ENCODE measurements at regions not wholly inside any gene's neighbourhood (a gene's known extent, or its start where the extent isn't known, plus 50 kb on each side); places are given as distances from the start of the nearest gene placed in this dataset.
"Not testable (repeated sequence)": the region's sequence is repeated elsewhere in the genome, so short reads cannot be mapped to it uniquely, and the experiment has no call there.

GRCh38 chr6:48512390-48512789 lies 401.4 kb upstream of the PTCHD4 start:
- no peak for DNase-seq

GRCh38 chr6:48511378-48511777 lies 400.4 kb upstream of the PTCHD4 start:
- no peak for DNase-seq

- DNase-seq, result peak; percentile 4
These were observed 394.6 kb upstream of the PTCHD4 start for GRCh38 chr6:48505621-48506020.

DNA sequence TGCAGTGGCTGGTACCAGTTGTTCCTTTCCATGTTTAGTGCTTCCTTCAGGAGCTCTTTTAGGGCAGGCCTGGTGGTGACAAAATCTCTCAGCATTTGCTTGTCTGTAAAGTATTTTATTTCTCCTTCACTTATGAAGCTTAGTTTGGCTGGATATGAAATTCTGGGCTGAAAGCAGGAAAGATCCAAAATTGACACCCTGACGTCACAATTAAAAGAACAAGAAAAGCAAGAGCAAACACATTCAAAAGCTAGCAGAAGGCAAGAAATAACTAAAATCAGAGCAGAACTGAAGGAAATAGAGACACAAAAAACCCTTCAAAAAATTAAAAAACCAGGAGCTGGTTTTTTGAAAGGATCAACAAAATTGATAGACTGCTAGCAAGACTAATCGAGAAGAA lies 382.4 kb upstream of the PTCHD4 start:
- not testable (repeated sequence) for DNase-seq

- no peak for DNase-seq
These were observed 379.7 kb upstream of the PTCHD4 start for GRCh38 chr6:48490658-48491057.

DNA sequence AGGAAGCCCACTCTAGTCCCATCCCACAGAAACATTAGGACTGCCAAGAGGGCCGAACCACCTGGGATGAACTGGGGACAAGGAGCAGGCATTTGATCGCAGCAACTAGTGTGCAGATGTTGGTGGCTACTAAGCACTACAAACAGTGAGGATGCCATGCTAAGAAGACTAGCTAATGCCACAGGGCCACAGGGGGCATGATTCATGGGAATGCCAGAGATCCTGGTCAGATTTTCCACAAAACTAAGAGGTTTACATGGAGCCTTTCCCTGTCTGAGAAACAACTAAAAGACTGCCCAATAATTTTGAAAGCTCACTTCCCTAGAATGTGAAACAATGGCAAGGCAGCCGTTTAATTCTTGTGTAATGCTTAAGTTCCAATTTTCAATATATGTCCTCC lies 375.9 kb upstream of the PTCHD4 start:
- no peak for DNase-seq

DNA sequence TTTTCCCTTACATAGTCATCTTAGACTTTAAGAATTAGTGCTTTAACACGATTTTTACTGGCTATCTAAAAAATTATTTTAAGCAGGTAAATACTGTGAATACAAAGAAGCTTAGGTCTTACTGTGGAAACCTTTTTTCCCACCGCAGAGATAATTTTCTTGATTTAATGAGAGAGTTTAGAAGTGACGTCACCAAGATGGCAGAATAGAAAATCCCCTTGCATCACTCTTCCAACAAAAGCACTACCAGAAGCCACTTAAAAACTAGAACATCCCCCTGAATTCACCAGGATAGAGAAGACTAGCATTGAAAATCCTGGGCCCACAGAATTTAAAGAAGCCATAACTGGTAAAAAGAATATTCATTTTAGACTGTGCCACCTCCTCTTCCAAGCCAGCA lies 375.4 kb upstream of the PTCHD4 start:
- no peak for DNase-seq

DNA sequence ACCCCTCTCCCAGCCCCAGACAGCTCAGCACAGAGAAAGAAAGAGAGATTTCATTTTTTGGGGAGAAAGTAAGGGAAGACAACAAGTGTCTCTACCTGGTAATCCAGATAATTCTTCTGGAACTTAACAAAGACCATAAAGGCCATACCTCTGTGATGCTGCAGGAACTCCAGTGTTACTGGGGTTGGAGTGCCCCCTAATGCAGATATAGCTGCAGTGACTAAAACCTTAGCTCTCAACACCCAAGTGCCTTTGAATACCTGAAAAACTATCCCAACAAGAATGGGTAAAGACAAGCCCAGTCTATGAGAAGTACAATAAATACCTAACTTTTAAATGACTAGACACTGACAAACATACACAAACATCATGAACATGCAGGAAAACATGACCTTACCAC lies 365.3 kb upstream of the PTCHD4 start:
- DNase-seq, result no peak

DNA sequence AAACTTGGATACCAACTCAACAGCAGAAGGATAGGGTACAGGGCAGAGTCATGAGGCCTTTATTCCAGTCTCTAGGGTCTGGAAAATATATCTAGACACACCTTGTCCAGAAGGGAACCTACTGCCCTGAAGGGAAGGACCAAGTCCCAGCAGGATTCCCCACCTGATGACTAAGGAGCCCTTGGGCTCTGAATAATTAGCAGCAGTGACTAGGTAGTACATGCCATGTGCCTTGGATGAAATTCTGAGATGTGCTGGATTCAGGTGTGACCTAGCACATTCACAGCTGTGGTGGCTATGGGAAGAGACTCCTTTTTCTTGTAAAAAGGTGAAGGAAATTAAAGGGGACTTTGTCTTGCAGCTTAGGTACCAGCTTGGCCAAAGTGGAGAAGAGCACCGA lies 364.3 kb upstream of the PTCHD4 start:
- no peak for DNase-seq

DNA sequence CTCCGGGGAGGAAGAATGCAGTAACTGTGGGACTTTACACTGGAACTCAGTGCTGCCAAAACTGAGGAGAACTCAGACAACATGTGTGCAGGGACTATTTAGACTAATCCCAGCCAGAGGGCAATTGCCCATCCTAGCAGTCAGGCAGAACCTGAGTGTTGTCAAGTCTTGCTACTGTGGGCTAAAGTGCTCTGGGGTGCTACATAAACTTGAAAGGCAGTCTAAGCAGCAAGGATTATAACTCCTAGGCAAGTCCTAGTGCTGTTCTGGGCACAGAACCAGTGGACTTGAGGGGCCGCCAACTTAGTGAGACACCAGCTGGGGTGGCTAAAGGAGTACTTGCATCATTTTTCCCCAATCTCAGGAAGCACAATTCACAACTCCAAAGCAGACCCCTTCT lies 363.8 kb upstream of the PTCHD4 start:
- DNase-seq, result no peak

DNA sequence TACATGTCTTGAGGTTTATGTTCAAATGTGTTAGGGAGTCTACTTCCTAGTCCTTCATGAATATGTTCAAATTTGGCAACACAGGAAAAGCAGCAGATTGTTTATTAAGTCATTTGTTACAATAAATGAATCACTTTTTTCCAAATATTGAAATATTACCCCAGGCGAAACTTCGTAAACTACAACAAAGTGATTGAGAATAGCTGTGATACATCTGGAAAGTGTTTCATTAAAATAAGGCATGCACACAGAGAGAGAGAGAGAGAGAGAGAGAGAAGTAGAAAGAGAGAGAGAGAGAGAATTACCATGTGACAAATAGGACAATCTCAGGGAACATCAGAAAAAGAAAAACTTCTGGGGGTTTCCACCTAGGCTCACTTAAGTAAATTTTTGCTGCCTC lies 363.1 kb upstream of the PTCHD4 start:
- DNase-seq, result no peak

- DNase-seq, result no peak
These were observed 361.5 kb upstream of the PTCHD4 start for GRCh38 chr6:48472535-48472934.

- peak; percentile 14 for DNase-seq
These were observed 361.1 kb upstream of the PTCHD4 start for GRCh38 chr6:48472091-48472490.

DNA sequence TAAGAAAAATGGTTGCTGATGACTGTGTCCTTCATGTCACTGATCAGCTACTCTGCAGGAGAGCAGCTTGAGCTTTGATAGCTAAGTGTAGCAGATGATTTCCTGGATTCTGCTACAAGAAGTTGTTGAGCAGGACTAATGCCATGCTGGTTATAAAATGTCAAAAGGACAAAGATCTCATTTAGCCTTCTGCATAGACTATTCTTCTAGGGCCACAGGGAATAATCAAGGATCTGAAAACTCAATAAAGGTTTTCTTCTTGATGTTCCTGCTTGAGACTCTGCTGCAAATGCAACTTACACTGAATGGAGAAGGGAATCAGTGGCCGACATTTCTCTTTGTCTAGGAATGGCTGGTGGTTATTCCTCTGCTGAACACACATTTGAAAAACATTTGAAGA lies 360.3 kb upstream of the PTCHD4 start:
- no peak for DNase-seq

- no peak for DNase-seq
These were observed 338.0 kb upstream of the PTCHD4 start for GRCh38 chr6:48449002-48449401.

DNA sequence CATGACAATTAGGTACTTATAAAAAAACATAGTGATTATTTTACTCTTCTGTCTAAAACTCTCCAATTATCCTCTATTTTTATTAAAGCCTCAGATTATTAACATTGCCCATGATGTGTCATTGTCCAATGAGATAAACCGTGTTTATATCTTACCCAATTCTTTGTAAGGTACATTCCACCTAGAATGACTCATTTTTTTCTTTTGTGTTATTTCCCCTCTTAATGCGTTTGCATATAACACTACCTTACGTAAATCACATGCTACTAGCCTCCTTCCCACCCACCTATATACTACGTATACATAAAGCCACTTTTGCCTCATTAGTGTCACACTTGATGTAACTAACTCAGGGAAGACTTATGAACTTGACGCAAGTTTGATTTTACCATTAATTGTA lies 336.3 kb upstream of the PTCHD4 start:
- DNase-seq, result no peak

DNA sequence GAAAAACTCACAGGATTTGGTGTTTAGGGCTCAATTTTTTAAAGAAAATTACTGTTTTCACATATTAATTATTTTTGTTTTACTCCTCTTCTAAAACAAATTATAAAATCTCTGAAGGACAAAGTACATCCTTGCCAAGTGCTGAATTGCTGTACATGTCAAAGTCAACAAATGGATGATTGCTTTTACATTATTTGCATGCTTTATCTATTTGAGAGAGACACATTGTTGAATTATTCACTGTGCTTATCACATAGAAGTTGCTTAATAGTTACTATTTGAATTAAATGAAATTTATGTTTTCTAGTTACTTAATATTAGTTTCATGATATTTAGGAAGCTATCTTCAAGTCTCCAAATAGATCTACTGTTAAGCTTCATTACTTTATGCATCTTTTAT lies 318.6 kb upstream of the PTCHD4 start:
- no peak for DNase-seq

GRCh38 chr6:48429021-48429420 lies 318.0 kb upstream of the PTCHD4 start:
- DNase-seq, result no peak

DNA sequence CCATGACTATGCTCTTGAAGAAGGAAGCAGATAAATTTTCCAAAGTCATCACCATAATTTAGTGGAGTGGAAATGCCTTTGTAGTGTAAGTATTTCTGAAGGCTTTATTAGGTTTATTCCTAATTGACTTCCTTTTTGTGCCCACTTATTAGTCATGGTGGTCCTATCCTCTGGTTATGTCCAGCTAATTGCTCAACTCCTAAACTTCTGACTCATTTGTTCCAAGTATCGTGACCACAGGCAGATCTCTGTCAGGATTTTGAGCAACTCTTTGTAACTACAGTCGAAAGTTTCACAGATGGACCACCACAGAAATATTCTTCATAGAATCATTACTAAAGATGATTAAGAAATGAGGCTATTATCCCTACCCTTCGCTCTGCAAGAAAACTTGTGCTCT lies 315.6 kb upstream of the PTCHD4 start:
- DNase-seq, result no peak

- no peak for DNase-seq
These were observed 312.8 kb upstream of the PTCHD4 start for GRCh38 chr6:48423640-48424365.

DNA sequence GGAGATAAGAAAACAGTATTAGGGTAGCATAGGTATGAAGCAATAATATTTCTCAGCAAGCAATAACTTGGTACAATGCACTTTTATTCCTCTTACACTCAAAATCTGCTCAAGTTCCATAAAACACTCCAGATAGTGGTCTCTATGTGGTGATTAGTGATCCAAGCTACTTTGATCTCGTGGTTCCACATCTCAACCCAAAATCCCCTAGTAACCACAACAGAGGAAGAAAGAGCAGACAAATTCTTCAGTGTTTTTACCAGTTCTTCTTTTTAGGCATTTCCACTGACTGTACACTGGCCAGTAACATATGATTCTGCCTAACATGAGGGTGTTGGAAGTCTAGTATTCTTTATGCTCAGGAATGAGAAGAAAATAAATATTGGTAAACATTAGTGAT lies 309.0 kb upstream of the PTCHD4 start:
- DNase-seq, result no peak

DNA sequence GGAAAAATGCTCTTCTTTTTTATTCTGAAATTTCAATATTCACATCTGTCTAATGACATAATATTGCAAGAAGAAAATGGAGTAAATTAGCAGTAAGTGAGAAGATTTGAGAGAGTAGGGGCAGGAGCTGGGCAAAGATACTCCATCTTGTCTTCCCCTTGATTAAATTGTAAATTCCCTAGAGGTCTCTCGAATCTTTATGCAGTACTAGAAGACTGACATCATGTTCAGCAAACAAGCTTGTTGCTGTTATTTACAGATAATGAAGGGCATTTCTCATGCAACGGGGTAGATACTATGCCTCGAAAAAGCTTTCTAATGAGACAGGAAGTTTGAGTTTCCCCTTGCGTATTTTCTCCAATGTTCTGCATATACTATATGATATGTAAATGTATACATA lies 306.9 kb upstream of the PTCHD4 start:
- DNase-seq, result no peak

GRCh38 chr6:48412656-48413055 lies 301.7 kb upstream of the PTCHD4 start:
- no peak for DNase-seq

DNA sequence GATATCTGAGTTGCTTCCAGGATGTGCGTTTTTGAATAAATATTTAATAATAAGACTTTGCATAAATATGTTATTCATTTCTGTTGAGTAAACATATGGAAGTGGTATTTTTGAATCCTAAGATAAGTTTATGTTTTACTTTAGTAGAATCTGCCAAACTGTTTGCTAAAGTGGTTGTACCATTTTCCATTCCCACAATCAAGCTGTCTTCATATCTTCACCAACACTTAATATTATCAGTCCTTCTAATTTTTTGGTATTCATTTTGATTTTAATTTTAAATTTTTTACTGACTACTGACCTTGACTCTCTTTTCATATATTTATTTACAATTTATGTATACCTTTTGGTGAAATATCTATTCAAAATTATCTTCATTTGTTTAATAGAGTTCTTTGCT lies 293.9 kb upstream of the PTCHD4 start:
- DNase-seq, result no peak

DNA sequence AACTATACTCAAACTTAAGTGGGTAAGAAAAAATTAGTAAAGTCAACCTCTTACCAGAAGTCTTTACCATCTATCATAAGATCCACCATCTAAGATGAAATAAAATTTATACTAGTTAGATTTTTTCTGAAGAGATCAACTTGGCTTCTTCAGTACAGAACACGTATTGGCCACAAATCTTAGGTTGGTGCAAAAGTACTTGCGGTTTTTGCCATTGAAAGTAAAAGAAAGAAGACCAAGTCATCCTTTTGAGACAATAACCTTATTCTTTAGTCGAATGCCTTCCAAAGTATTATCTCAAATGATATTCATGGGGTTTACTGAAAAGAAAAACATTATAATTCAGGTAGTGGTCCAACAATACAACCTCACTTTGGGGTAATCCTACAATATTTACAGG lies 292.6 kb upstream of the PTCHD4 start:
- DNase-seq, result no peak

All from left kidney (tissue), 1 donor.